SK-N-SH treated with all-trans-retinoic acid at 6 μM for 48 hours (cell line): ENCODE measurements at regions not wholly inside any gene's neighbourhood (a gene's known extent, or its start where the extent isn't known, plus 50 kb on each side); places are given as distances from the start of the nearest gene placed in this dataset.

ENCODE experiments used
- ATAC-seq: fragments of 200-7000 bp; cut with Tn5 transposase; 3 replicates; pipeline ENCODE4 v1.9.1; 2020; ENCODE audit warnings: mild to moderate bottlenecking, moderate library complexity
- ARNTL ChIP-seq: fragments of 450-650 bp; formaldehyde crosslinking; IDR thresholded peaks from 2 replicates; pipeline ENCODE4 v1.5.0; 2020; ENCODE audit warnings: low read depth, mild to moderate bottlenecking, moderate library complexity, borderline replicate concordance
- BACH2 ChIP-seq: fragments of 250-450 bp; sonication (Bioruptor Pico); IDR thresholded peaks from 2 replicates; pipeline ENCODE4 v1.9.0; 2021; ENCODE audit warnings: mild to moderate bottlenecking, borderline replicate concordance
- CSDC2 ChIP-seq: fragments of 250-450 bp; sonication (Bioruptor Pico); IDR thresholded peaks from 2 replicates; pipeline ENCODE4 v1.5.0; 2020; ENCODE audit warnings: mild to moderate bottlenecking, moderate library complexity
- ESRRG ChIP-seq: fragments of 250-450 bp; sonication (Bioruptor Pico); IDR thresholded peaks from 2 replicates; pipeline ENCODE4 v1.6.1; 2021; ENCODE audit warnings: mild to moderate bottlenecking
- GLIS3 ChIP-seq: fragments of 250-450 bp; sonication (Bioruptor Pico); IDR thresholded peaks from 2 replicates; pipeline ENCODE4 v1.5.0; 2020; ENCODE audit warnings: mild to moderate bottlenecking, moderate library complexity
- ISL1 ChIP-seq: fragments of 250-450 bp; sonication (Bioruptor Pico); IDR thresholded peaks from 2 replicates; pipeline ENCODE4 v2.1.2; 2022; ENCODE audit warnings: mild to moderate bottlenecking, moderate library complexity
- OSR1 ChIP-seq: fragments of 250-450 bp; sonication (Bioruptor Pico); IDR thresholded peaks from 2 replicates; pipeline ENCODE4 v1.8.0; 2022; ENCODE audit warnings: moderate library complexity, mild to moderate bottlenecking, inconsistent platforms
- PPARA ChIP-seq: fragments of 250-450 bp; sonication (Bioruptor Pico); IDR thresholded peaks from 2 replicates; pipeline ENCODE4 v1.5.0; 2020; ENCODE audit warnings: mild to moderate bottlenecking, borderline replicate concordance
- RARB ChIP-seq: fragments of 250-450 bp; sonication (Bioruptor Pico); IDR thresholded peaks from 2 replicates; pipeline ENCODE4 v1.8.0; 2021; ENCODE audit warnings: mild to moderate bottlenecking, moderate library complexity
- SNAI2 ChIP-seq: fragments of 250-450 bp; sonication (Bioruptor Pico); IDR thresholded peaks from 2 replicates; pipeline ENCODE4 v1.5.0; 2020; ENCODE audit warnings: mild to moderate bottlenecking, moderate library complexity
- TCF4 ChIP-seq: fragments of 250-450 bp; sonication (Bioruptor Pico); IDR thresholded peaks from 2 replicates; pipeline ENCODE4 v1.8.0; 2021; ENCODE audit warnings: mild to moderate bottlenecking, moderate library complexity, borderline replicate concordance
- TOX ChIP-seq: fragments of 250-450 bp; sonication (Bioruptor Pico); IDR thresholded peaks from 2 replicates; pipeline ENCODE4 v1.8.0; 2021; ENCODE audit warnings: mild to moderate bottlenecking, moderate library complexity, borderline replicate concordance
- ZC3H10 ChIP-seq: fragments of 250-450 bp; sonication (Bioruptor Pico); IDR thresholded peaks from 2 replicates; pipeline ENCODE4 v1.5.1; 2021; ENCODE audit warnings: mild to moderate bottlenecking, moderate library complexity
- ZFP3 ChIP-seq: fragments of 250-450 bp; sonication (Bioruptor Pico); IDR thresholded peaks from 2 replicates; pipeline ENCODE4 v1.5.0; 2020; ENCODE audit warnings: mild to moderate bottlenecking, moderate library complexity
- ZNF565 ChIP-seq: fragments of 450-650 bp; formaldehyde crosslinking; conservative IDR thresholded peaks from 2 replicates; pipeline ENCODE4 v1.5.0; 2020; ENCODE audit warnings: low read depth, mild to moderate bottlenecking, moderate library complexity
- ZNF70 ChIP-seq: fragments of 450-650 bp; formaldehyde crosslinking; IDR thresholded peaks from 2 replicates; pipeline ENCODE4 v1.5.0; 2020; ENCODE audit warnings: mild to moderate bottlenecking, moderate library complexity
- TF ChIP-seq, protein P1 (sequence below): fragments of 250-450 bp; sonication (Bioruptor Pico); IDR thresholded peaks from 2 replicates; pipeline ENCODE4 v1.5.0; 2020; ENCODE audit warnings: mild to moderate bottlenecking, moderate library complexity
- TF ChIP-seq, protein P2 (sequence below): fragments of 250-450 bp; sonication (Bioruptor Pico); IDR thresholded peaks from 2 replicates; pipeline ENCODE4 v1.5.1; 2021; ENCODE audit warnings: mild to moderate bottlenecking, moderate library complexity
- TF ChIP-seq, protein P3 (sequence below): fragments of 250-450 bp; sonication (Bioruptor Pico); IDR thresholded peaks from 2 replicates; pipeline ENCODE4 v1.8.0; 2020; ENCODE audit warnings: mild to moderate bottlenecking, moderate library complexity, borderline replicate concordance
- TF ChIP-seq, protein P4 (sequence below): fragments of 250-450 bp; sonication (Bioruptor Pico); IDR thresholded peaks from 2 replicates; pipeline ENCODE4 v1.5.1; 2020; ENCODE audit warnings: low read depth, mild to moderate bottlenecking, moderate library complexity
- TF ChIP-seq, protein P5 (sequence below): fragments of 250-450 bp; sonication (Bioruptor Pico); IDR thresholded peaks from 2 replicates; pipeline ENCODE4 v1.8.0; 2021; ENCODE audit warnings: low read depth, mild to moderate bottlenecking, moderate library complexity, borderline replicate concordance

DNA sequence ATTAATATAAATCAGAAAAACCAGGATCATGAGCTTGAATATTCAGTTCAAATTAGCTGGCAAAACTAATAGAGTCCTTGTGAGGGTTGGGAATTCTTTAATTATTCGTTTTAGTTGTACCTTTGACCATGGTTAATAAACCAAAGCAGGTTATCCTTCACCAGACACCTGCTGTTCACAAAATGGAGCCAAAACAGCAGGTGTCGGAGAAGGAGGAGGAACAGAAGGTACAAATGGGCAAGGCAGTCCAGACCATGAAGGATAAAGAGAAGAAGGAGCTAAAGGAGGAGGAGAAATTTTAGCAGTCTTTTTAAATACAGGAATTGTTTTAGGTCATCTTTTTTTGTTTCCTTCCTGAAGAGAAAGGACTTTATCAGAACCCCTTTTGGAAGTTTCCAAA, 106.1 kb downstream of the NHLRC3 start:
- TF ChIP-seq CSDC2 (CRISPR knock-in tag) (no peak), ZNF565 (CRISPR knock-in tag) (no peak), RARB (no peak), OSR1 (CRISPR knock-in tag) (no peak), ZFP3 (CRISPR knock-in tag) (no peak)
- TF ChIP-seq, all 23 proteins: peak for 0
- ATAC-seq = no peak

DNA sequence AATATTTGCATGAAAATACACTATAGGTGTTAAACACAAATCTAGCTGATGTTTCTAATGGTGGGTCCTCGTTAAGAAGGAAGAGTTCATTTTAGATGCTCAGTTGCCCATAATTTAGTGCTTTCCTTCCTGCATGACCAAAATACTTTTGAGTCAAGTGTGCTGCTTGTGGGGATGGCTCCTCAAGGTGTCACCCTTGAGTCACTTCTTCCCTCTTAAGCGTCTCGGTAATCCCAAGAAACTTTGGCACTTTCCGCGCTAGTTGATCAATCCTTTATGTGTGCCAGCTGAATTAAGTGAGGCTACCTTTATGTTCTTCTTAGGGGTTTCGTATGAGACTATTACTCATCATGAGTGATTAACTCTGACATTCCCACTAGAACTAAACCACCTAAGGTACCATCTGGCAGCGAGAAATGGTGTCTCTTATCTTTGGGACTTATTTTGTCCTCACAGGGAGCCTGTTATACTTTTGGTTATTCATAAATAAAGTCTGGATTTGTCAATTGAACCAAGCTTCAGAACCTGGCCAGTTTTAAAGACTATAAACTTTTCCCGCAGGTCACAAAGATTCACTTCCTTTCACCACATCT, 106.8 kb downstream of the NHLRC3 start:
- ATAC-seq = peak; percentile 82
- TF ChIP-seq, protein P1, sequence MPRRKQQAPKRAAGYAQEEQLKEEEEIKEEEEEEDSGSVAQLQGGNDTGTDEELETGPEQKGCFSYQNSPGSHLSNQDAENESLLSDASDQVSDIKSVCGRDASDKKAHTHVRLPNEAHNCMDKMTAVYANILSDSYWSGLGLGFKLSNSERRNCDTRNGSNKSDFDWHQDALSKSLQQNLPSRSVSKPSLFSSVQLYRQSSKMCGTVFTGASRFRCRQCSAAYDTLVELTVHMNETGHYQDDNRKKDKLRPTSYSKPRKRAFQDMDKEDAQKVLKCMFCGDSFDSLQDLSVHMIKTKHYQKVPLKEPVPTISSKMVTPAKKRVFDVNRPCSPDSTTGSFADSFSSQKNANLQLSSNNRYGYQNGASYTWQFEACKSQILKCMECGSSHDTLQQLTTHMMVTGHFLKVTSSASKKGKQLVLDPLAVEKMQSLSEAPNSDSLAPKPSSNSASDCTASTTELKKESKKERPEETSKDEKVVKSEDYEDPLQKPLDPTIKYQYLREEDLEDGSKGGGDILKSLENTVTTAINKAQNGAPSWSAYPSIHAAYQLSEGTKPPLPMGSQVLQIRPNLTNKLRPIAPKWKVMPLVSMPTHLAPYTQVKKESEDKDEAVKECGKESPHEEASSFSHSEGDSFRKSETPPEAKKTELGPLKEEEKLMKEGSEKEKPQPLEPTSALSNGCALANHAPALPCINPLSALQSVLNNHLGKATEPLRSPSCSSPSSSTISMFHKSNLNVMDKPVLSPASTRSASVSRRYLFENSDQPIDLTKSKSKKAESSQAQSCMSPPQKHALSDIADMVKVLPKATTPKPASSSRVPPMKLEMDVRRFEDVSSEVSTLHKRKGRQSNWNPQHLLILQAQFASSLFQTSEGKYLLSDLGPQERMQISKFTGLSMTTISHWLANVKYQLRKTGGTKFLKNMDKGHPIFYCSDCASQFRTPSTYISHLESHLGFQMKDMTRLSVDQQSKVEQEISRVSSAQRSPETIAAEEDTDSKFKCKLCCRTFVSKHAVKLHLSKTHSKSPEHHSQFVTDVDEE (CRISPR knock-in tag) = no peak
- no peak for TF ChIP-seq PPARA (CRISPR knock-in tag)
- TF ChIP-seq BACH2 = no peak
- no peak for TF ChIP-seq RARB
- TF ChIP-seq ZNF70 (CRISPR knock-in tag) = no peak
- TF ChIP-seq ZC3H10 (CRISPR knock-in tag) = no peak
- TF ChIP-seq SNAI2 (CRISPR knock-in tag) = no peak
- TF ChIP-seq ZFP3 (CRISPR knock-in tag) = no peak
- no peak for TF ChIP-seq OSR1 (CRISPR knock-in tag)
- TF ChIP-seq, protein P2, sequence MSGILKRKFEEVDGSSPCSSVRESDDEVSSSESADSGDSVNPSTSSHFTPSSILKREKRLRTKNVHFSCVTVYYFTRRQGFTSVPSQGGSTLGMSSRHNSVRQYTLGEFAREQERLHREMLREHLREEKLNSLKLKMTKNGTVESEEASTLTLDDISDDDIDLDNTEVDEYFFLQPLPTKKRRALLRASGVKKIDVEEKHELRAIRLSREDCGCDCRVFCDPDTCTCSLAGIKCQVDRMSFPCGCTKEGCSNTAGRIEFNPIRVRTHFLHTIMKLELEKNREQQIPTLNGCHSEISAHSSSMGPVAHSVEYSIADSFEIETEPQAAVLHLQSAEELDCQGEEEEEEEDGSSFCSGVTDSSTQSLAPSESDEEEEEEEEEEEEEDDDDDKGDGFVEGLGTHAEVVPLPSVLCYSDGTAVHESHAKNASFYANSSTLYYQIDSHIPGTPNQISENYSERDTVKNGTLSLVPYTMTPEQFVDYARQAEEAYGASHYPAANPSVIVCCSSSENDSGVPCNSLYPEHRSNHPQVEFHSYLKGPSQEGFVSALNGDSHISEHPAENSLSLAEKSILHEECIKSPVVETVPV (CRISPR knock-in tag) = no peak
- TF ChIP-seq ARNTL = no peak
- TF ChIP-seq ESRRG (CRISPR knock-in tag) = no peak
- no peak for TF ChIP-seq ZNF565 (CRISPR knock-in tag)
- no peak for TF ChIP-seq TOX (CRISPR knock-in tag)
- TF ChIP-seq CSDC2 (CRISPR knock-in tag) = no peak
- TF ChIP-seq, protein P3, sequence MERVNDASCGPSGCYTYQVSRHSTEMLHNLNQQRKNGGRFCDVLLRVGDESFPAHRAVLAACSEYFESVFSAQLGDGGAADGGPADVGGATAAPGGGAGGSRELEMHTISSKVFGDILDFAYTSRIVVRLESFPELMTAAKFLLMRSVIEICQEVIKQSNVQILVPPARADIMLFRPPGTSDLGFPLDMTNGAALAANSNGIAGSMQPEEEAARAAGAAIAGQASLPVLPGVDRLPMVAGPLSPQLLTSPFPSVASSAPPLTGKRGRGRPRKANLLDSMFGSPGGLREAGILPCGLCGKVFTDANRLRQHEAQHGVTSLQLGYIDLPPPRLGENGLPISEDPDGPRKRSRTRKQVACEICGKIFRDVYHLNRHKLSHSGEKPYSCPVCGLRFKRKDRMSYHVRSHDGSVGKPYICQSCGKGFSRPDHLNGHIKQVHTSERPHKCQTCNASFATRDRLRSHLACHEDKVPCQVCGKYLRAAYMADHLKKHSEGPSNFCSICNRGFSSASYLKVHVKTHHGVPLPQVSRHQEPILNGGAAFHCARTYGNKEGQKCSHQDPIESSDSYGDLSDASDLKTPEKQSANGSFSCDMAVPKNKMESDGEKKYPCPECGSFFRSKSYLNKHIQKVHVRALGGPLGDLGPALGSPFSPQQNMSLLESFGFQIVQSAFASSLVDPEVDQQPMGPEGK = no peak
- TF ChIP-seq ISL1 (CRISPR knock-in tag) = no peak
- TF ChIP-seq TCF4 (CRISPR knock-in tag) = no peak
- TF ChIP-seq, protein P4, sequence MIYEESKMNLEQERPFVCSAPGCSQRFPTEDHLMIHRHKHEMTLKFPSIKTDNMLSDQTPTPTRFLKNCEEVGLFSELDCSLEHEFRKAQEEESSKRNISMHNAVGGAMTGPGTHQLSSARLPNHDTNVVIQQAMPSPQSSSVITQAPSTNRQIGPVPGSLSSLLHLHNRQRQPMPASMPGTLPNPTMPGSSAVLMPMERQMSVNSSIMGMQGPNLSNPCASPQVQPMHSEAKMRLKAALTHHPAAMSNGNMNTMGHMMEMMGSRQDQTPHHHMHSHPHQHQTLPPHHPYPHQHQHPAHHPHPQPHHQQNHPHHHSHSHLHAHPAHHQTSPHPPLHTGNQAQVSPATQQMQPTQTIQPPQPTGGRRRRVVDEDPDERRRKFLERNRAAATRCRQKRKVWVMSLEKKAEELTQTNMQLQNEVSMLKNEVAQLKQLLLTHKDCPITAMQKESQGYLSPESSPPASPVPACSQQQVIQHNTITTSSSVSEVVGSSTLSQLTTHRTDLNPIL (CRISPR knock-in tag) = no peak
- TF ChIP-seq, protein P5, sequence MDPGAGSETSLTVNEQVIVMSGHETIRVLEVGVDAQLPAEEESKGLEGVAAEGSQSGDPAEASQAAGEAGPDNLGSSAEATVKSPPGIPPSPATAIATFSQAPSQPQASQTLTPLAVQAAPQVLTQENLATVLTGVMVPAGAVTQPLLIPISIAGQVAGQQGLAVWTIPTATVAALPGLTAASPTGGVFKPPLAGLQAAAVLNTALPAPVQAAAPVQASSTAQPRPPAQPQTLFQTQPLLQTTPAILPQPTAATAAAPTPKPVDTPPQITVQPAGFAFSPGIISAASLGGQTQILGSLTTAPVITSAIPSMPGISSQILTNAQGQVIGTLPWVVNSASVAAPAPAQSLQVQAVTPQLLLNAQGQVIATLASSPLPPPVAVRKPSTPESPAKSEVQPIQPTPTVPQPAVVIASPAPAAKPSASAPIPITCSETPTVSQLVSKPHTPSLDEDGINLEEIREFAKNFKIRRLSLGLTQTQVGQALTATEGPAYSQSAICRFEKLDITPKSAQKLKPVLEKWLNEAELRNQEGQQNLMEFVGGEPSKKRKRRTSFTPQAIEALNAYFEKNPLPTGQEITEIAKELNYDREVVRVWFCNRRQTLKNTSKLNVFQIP (CRISPR knock-in tag) = no peak

DNA sequence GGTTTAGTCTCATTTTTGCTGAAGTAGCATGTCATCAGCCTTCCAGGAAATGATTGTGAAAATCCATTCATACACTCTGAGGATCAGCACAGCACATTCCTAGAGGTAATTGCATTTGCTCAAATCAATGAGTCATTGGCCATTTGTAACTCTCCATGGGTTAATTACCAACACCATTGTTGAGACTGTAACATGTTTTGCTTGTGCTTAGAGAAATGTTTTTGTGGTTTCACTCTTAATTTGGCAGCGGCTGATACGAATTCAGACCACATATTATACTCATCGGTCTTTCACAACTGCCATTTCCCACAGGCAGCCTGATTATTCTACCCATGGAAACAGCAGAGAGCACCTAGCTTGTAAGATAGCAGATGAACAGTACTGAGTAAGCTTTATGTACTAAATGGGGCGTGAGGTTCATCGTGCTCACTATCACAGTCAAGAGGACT, 110.3 kb downstream of the NHLRC3 start:
- no peak for ATAC-seq

More for the DNA sequence above, 110.3 kb downstream of the NHLRC3 start:
- TF ChIP-seq GLIS3 (CRISPR knock-in tag) (no peak), ISL1 (CRISPR knock-in tag) (peak; percentile 34; the same call in 1 of the 2 replicates), ZC3H10 (CRISPR knock-in tag) (no peak)
